ENCODE measurements at regions not wholly inside any gene's neighbourhood (a gene's known extent, or its start where the extent isn't known, plus 50 kb on each side); places are given as distances from the start of the nearest gene placed in this dataset.

DNA sequence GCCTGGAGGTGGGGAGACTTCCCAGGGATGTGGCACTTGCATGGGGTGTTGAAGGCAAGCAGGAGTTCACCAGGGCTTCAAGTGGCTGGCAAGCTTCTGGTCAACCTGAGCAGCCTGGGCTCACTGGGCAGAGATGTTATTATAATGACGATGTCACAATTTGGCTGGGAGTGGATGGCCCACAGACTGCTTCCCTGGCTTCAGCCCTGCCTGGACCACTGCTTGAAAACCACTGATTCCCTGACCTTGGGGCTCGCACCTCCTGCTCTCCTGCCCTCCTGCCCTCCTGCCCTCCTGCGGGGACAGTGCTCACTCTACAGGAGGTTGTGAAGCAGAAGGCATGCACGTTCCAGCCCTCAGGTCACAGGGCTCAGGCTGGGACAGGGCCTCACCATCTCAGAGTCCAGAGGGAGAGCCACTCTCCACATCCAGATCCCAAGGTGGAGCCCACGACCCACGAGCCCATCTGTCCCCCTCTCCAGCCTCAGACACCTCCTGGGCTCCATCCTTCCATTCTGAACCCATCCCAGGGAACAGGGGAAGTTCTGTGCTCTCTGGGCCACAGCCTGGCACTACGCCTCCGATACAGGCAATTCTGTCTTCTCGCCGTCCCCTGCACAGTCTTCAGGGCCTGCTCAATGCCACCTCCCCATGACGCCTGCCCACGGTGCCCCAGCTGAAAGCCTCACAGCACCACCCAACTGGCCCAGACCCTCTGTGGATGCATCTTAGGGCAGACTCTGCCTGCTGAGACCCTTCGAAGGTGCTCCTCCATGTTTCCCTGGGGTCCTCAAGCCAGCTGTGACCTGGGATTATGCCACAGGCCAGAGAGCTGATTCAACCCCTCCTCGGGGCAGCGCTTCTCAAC lies 241.6 kb upstream of the RAB6C start:
- peaks cover 0 to 6% of the 10 kb centered on the region in 2 experiments; a peak in 2 of 5 replicates for H3K27me3 ChIP-seq (ENCODE audit: control insufficient read depth in 2 of 2, insufficient read depth in 2 of 2, low read length in 2 of 2)
- no peak for TF ChIP-seq ETV6 (IDR thresholded peaks at IDR 0.05; ENCODE audit: borderline replicate concordance in 1 of 2, low read depth in 2 of 2, low read length in 1 of 2)
- TF ChIP-seq ETV6 (CRISPR knock-in tag; IDR thresholded peaks at IDR 0.05; ENCODE audit: borderline replicate concordance) = no peak
- ChIA-PET CTCF (ENCODE audit: low intra/inter-chr PET ratio) (no interaction called here), POLR2A (interaction anchor here (0.6 kb wide), 1 partner anchor 63 kb away, joined by 4 read pairs; no protein-coding TSS in a partner anchor)
- ATAC-seq = no peak
- no peaks in the 10 kb centered on the region for H4K20me1 ChIP-seq (replicated peaks; ENCODE audit: control insufficient read depth, insufficient read depth, low read length)
- no peaks in the 10 kb centered on the region for H3K9me3 ChIP-seq (replicated peaks; ENCODE audit: control insufficient read depth, insufficient read depth, low read depth, low read length)
- no peaks in the 10 kb centered on the region for H3K9me1 ChIP-seq (ENCODE audit: control insufficient read depth, insufficient read depth, low read length)
- no peak overlapping the region for H3K27ac ChIP-seq (ENCODE audit: extremely low read depth, low read depth, low read length)
- WGBS (ENCODE audit: insufficient coverage, low coverage, missing lambda C conversion rate) = 0% methylated on average over 15 of the region's 15 CpGs
- H3K4me1 ChIP-seq (replicated peaks in 1 of 2; ENCODE audit: control insufficient read depth in 2 of 2, insufficient read depth in 2 of 2, low read length in 2 of 2) = no peaks in the 10 kb centered on the region
- H3K79me2 ChIP-seq (ENCODE audit: control insufficient read depth, insufficient read depth, low read length) = no peaks in the 10 kb centered on the region
- H3K9ac ChIP-seq (ENCODE audit: insufficient read depth in 1 of 2, low read depth in 2 of 2, low read length in 2 of 2) = no peak overlapping the region
- DNase-seq (ENCODE audit: extremely low read depth in 1 of 4, low spot score in 3 of 4) = no peak
- no peak overlapping the region for H3K4me2 ChIP-seq (ENCODE audit: insufficient read depth, low read length)
- H3K4me3 ChIP-seq = no peak overlapping the region
- H2AFZ ChIP-seq (ENCODE audit: low read depth, low read length) = no peak overlapping the region
- BruUV-seq (replicated peaks) = no TSS peak
- no peaks in the 10 kb centered on the region for H3K36me3 ChIP-seq (ENCODE audit: control insufficient read depth, insufficient read depth, low read length)
- in situ Hi-C loops (cut with MboI) (no loop called here), intact Hi-C loops (cut with micrococcal nuclease) (no loop called here)
- FAIRE-seq = no peak

DNA sequence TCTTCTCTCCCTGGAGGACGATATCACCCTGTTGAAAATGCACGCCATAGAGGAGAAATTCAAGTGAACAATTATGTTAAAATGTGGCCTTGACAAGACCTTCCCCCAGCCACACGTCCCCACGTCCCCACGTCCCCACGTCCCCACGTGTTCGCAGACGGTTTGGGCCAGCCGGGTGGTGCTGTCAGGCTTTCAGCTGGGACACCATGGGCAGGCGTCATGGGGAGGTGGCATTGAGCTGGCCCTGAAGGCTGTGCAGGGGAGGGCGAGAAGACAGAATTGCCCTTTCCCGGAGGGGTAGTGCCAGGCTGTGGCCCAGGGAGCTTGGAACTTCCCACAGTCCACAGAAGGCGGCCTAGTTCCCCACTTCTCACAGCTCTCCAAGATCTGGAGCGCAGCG lies 240.7 kb upstream of the RAB6C start:
- in situ Hi-C loops (cut with MboI) = no loop called here
- H3K27ac ChIP-seq (ENCODE audit: extremely low read depth, low read depth, low read length) = no peak overlapping the region
- intact Hi-C loops (cut with micrococcal nuclease) = no loop called here
- no peaks in the 10 kb centered on the region for H3K79me2 ChIP-seq (ENCODE audit: control insufficient read depth, insufficient read depth, low read length)
- ChIA-PET POLR2A (interaction anchor here (0.6 kb wide), 1 partner anchor 49 kb away, joined by 3 read pairs; no protein-coding TSS in a partner anchor), CTCF (ENCODE audit: low intra/inter-chr PET ratio) (no interaction called here)
- no peak overlapping the region for H3K9ac ChIP-seq (ENCODE audit: insufficient read depth in 1 of 2, low read depth in 2 of 2, low read length in 2 of 2)
- no peaks in the 10 kb centered on the region for H3K9me1 ChIP-seq (ENCODE audit: control insufficient read depth, insufficient read depth, low read length)
- no TSS peak for BruUV-seq (replicated peaks)
- no peaks in the 10 kb centered on the region for H3K36me3 ChIP-seq (ENCODE audit: control insufficient read depth, insufficient read depth, low read length)
- no peak overlapping the region for H3K4me3 ChIP-seq
- no peak overlapping the region for H2AFZ ChIP-seq (ENCODE audit: low read depth, low read length)
- WGBS (ENCODE audit: insufficient coverage, low coverage, missing lambda C conversion rate) = 1% methylated on average over 10 of the region's 16 CpGs
- DNase-seq (ENCODE audit: extremely low read depth in 1 of 4, low spot score in 3 of 4) (no peak), ATAC-seq (no peak), FAIRE-seq (no peak)
- peaks cover 0 to 9% of the 10 kb centered on the region in 2 experiments; a peak in 3 of 5 replicates for H3K27me3 ChIP-seq (ENCODE audit: control insufficient read depth in 2 of 2, insufficient read depth in 2 of 2, low read length in 2 of 2)
- no peaks in the 10 kb centered on the region for H3K4me1 ChIP-seq (replicated peaks in 1 of 2; ENCODE audit: control insufficient read depth in 2 of 2, insufficient read depth in 2 of 2, low read length in 2 of 2)
- no peak overlapping the region for H3K4me2 ChIP-seq (ENCODE audit: insufficient read depth, low read length)
- no peaks in the 10 kb centered on the region for H4K20me1 ChIP-seq (replicated peaks; ENCODE audit: control insufficient read depth, insufficient read depth, low read length)
- H3K9me3 ChIP-seq (replicated peaks; ENCODE audit: control insufficient read depth, insufficient read depth, low read depth, low read length) = no peaks in the 10 kb centered on the region
- TF ChIP-seq LARP7 (IDR thresholded peaks at IDR 0.05) = no peak
- no peak for TF ChIP-seq ZNF274 (IDR thresholded peaks at IDR 0.05; ENCODE audit: borderline replicate concordance, low read depth, low read length)
- TF ChIP-seq, protein P1, sequence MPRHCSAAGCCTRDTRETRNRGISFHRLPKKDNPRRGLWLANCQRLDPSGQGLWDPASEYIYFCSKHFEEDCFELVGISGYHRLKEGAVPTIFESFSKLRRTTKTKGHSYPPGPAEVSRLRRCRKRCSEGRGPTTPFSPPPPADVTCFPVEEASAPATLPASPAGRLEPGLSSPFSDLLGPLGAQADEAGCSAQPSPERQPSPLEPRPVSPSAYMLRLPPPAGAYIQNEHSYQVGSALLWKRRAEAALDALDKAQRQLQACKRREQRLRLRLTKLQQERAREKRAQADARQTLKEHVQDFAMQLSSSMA (CRISPR knock-in tag; IDR thresholded peaks at IDR 0.05) = no peak
- TF ChIP-seq, protein P2, sequence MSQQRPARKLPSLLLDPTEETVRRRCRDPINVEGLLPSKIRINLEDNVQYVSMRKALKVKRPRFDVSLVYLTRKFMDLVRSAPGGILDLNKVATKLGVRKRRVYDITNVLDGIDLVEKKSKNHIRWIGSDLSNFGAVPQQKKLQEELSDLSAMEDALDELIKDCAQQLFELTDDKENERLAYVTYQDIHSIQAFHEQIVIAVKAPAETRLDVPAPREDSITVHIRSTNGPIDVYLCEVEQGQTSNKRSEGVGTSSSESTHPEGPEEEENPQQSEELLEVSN (IDR thresholded peaks at IDR 0.05; ENCODE audit: borderline replicate concordance in 1 of 2, extremely low read depth in 1 of 2, insufficient read depth in 1 of 2, insufficient read length in 1 of 2, low read depth in 1 of 2, low read length in 1 of 2, poor library complexity in 1 of 2, severe bottlenecking in 1 of 2) = no peak
- TF ChIP-seq, protein P3, sequence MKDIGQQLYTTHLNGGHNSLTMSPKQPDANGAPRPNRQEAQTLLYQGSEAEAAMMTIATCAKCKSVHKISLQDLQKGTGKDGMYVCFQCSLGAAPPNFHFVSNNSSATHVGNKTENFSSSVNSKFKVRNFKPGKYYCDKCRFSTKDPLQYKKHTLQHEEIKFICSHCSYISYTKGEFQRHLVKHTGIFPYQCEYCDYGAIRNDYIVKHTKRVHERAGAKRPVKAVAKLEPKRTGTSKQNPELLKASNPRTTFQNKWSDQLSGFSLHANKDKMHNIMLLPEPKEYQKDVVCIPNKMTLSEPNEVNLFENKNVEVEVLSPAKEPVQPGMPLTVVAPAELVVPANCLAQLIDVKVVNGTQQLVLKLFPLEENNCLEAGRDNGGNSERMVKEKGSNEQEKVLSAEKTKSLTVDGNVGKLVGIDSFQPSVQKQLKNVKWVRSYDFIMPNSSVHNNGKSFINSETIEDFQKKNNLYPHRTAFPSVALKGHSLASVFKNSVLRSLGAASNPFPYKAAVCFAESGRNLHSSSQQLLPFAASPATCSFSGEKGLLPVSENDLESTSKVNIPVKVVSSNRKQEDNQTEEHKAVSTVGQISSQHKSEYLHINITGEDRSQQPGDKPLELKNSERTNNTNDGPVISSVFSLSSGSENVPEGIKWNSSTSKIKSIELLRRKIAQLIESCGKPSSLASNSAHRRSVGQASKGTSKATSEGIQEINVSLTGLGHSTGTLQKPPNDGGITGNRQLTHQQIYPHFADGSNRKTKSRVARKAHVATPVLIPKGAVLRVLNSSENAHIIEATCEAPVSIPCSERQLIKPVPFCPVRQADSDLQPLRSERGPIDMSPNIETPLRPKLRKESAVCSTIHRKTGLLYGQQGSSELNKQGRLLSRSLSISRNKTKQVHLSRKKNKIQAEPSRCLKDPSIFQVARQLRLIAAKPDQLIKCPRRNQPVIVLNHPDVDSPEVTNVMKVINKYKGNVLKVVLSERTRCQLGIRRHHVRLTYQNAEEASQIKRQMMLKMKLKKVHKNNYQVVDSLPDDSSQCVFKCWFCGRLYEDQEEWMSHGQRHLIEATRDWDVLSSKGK (CRISPR knock-in tag; IDR thresholded peaks at IDR 0.05) = no peak
- TF ChIP-seq RBM34 (IDR thresholded peaks at IDR 0.05; ENCODE audit: borderline replicate concordance, insufficient read depth, low read length) = no peak
- no peak for TF ChIP-seq ZBTB17 (CRISPR knock-in tag; IDR thresholded peaks at IDR 0.05)
